ENCODE measurements at regions not wholly inside any gene's neighbourhood (a gene's known extent, or its start where the extent isn't known, plus 50 kb on each side); places are given as distances from the start of the nearest gene placed in this dataset.
"Not testable (repeated sequence)": the region's sequence is repeated elsewhere in the genome, so short reads cannot be mapped to it uniquely, and the experiment has no call there.

DNA sequence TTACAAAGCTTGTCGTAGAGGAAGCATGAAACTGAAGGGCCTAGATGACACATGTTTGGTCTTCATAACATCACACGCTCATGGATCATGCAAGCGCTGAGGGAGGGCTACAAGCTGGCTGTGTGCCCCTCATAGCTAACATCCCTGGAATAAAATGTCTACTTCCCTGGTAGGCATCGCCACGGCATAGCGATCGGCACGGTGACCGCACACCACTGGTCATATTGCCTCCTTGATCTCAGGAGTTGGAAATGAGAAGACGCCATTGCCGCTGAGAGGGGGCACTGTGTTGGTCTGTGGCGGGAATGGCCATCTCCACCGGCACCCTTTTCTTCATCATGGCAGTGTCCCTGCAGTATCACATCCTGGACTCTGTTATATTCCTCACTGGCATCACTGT is 50.1 kb upstream of the TUBA3E start:
- TF ChIP-seq, protein P1, sequence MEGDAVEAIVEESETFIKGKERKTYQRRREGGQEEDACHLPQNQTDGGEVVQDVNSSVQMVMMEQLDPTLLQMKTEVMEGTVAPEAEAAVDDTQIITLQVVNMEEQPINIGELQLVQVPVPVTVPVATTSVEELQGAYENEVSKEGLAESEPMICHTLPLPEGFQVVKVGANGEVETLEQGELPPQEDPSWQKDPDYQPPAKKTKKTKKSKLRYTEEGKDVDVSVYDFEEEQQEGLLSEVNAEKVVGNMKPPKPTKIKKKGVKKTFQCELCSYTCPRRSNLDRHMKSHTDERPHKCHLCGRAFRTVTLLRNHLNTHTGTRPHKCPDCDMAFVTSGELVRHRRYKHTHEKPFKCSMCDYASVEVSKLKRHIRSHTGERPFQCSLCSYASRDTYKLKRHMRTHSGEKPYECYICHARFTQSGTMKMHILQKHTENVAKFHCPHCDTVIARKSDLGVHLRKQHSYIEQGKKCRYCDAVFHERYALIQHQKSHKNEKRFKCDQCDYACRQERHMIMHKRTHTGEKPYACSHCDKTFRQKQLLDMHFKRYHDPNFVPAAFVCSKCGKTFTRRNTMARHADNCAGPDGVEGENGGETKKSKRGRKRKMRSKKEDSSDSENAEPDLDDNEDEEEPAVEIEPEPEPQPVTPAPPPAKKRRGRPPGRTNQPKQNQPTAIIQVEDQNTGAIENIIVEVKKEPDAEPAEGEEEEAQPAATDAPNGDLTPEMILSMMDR (IDR thresholded peaks at IDR 0.05) = not testable (repeated sequence)
- not testable (repeated sequence) for TF ChIP-seq POLR2A (IDR thresholded peaks at IDR 0.05)
